PC-3 (cell line): ENCODE measurements at regions not wholly inside any gene's neighbourhood (a gene's known extent, or its start where the extent isn't known, plus 50 kb on each side); places are given as distances from the start of the nearest gene placed in this dataset.

Experiments
- ATAC-seq: fragments of 200-7000 bp; cut with Tn5 transposase; 2 replicates; pipeline ENCODE4 v1.9.1; 2020; ENCODE audit warnings: mild to moderate bottlenecking, moderate library complexity
- BruUV-seq: library from RNA; stranded (reverse); fragments of 400-500 nt; replicated peaks from 2 replicates; lab custom pipeline; 2021; lab: Mats Ljungman, UMichigan
- CTCF ChIA-PET: fragments of 300-600 bp; sonication (Branson Sonifier 250); formaldehyde crosslinking; loops from one replicate; lab custom pipeline; 2022; ENCODE audit warnings: antibody characterized with exemption; lab: Charles Lee
- POLR2A ChIA-PET: fragments of 300-600 bp; sonication (Branson Sonifier 250); formaldehyde crosslinking; loops from one replicate; lab custom pipeline; 2022; ENCODE audit warnings: antibody characterized with exemption; ENCODE audit not compliant: unreplicated experiment; lab: Charles Lee
- DNase-seq: peaks from one replicate; pipeline ENCODE4 v3.0.0-alpha.2; 2015
- H2AFZ ChIP-seq: fragments of 300-600 bp; sonication (generic); 2 replicates; pipeline ENCODE4 v1.6.0; 2016; ENCODE audit warnings: antibody characterized with exemption, low read length
- H3F3A ChIP-seq: fragments of 300-600 bp; sonication (generic); one replicate; pipeline ENCODE4 v1.6.0; 2017; ENCODE audit warnings: antibody characterized with exemption, low read length, control low read depth, mild to moderate bottlenecking; ENCODE audit not compliant: unreplicated experiment
- H3K27ac ChIP-seq: fragments of 300-600 bp; sonication (generic); 2 replicates; pipeline ENCODE4 v1.5.1; 2016; ENCODE audit warnings: mild to moderate bottlenecking, low read length
- H3K27me3 ChIP-seq: fragments of 300-600 bp; sonication (generic); 2 replicates; pipeline ENCODE4 v1.6.1; 2016; ENCODE audit warnings: low read length, mixed read lengths
- H3K36me3 ChIP-seq: fragments of 300-600 bp; sonication (generic); 2 replicates; pipeline ENCODE4 v1.6.1; 2016; ENCODE audit warnings: low read depth, mixed run types, low read length, mixed read lengths
- H3K4me1 ChIP-seq: fragments of 300-600 bp; sonication (generic); 2 replicates; pipeline ENCODE4 v1.5.1; 2016; ENCODE audit warnings: low read length; ENCODE audit not compliant: insufficient read depth
- H3K4me2 ChIP-seq: fragments of 300-600 bp; sonication (generic); 2 replicates; pipeline ENCODE4 v1.6.0; 2016; ENCODE audit warnings: low read length
- H3K4me3 ChIP-seq: fragments of 300-600 bp; sonication (generic); 2 replicates; pipeline ENCODE4 v1.5.1; 2016; ENCODE audit warnings: mild to moderate bottlenecking, low read length, mixed read lengths
- H3K79me2 ChIP-seq: fragments of 300-600 bp; sonication (generic); 2 replicates; pipeline ENCODE4 v1.6.1; 2017; ENCODE audit warnings: low read length, mixed read lengths
- H3K9ac ChIP-seq: fragments of 300-600 bp; sonication (generic); 2 replicates; pipeline ENCODE4 v1.6.0; 2016; ENCODE audit warnings: mild to moderate bottlenecking, low read length
- H3K9me2 ChIP-seq: fragments of 300-600 bp; sonication (generic); replicated peaks from 2 replicates; pipeline ENCODE4 v1.6.1; 2016; ENCODE audit warnings: mixed run types, low read length, mixed read lengths
- H3K9me3 ChIP-seq: fragments of 300-600 bp; sonication (generic); 2 replicates; pipeline ENCODE4 v1.6.1; 2016; ENCODE audit warnings: low read length, mixed read lengths
- H4K20me1 ChIP-seq: fragments of 300-600 bp; sonication (generic); 2 replicates; pipeline ENCODE4 v1.6.1; 2016; ENCODE audit warnings: low read length, mixed read lengths
- CTCF ChIP-seq: fragments of 300-600 bp; sonication (generic); conservative IDR thresholded peaks from 2 replicates; pipeline ENCODE4 v1.5.1; 2017; ENCODE audit warnings: antibody characterized with exemption, low read depth, mild to moderate bottlenecking, low read length
- EZH2 ChIP-seq: fragments of 300-600 bp; sonication (generic); IDR thresholded peaks from one replicate; pipeline ENCODE4 v1.6.1; 2017; ENCODE audit warnings: antibody characterized with exemption, mild to moderate bottlenecking, low read length; ENCODE audit not compliant: unreplicated experiment
- EZH2phosphoT487 ChIP-seq: fragments of 300-600 bp; sonication (generic); IDR thresholded peaks from 2 replicates; pipeline ENCODE4 v1.6.1; 2018; ENCODE audit warnings: mild to moderate bottlenecking, antibody characterized with exemption, low read length, borderline replicate concordance
- intact Hi-C: fragments of 100-400 bp; cut with micrococcal nuclease; formaldehyde crosslinking; loops from 2 replicates; pipeline ENCODE4 v1.9.0; 2023

GRCh38 chr11:16536513-16536912, 180.2 kb upstream of the SOX6 start:
- H3K4me2 ChIP-seq, result no peak overlapping the region
- no peaks in the 10 kb centered on the region for H3K27me3 ChIP-seq
- intact Hi-C loops, result no loop called here
- no peak for ATAC-seq
- TF ChIP-seq EZH2, result no peak
- TF ChIP-seq CTCF, result no peak
- TF ChIP-seq EZH2phosphoT487, result no peak
- no peaks in the 10 kb centered on the region for H3K9me3 ChIP-seq
- no peaks in the 10 kb centered on the region for H3F3A ChIP-seq
- no peaks in the 10 kb centered on the region for H3K36me3 ChIP-seq
- H2AFZ ChIP-seq, result no peak overlapping the region
- no peaks in the 10 kb centered on the region for H3K9me2 ChIP-seq
- H3K79me2 ChIP-seq, result no peaks in the 10 kb centered on the region
- DNase-seq, result no peak
- no peaks in the 10 kb centered on the region for H3K4me1 ChIP-seq
- H3K9ac ChIP-seq, result no peak overlapping the region
- H3K4me3 ChIP-seq, result no peak overlapping the region
- no peaks in the 10 kb centered on the region for H4K20me1 ChIP-seq
- no TSS peak for BruUV-seq
- ChIA-PET POLR2A (no interaction called here), CTCF (no interaction called here)
- H3K27ac ChIP-seq, result no peak overlapping the region

DNA sequence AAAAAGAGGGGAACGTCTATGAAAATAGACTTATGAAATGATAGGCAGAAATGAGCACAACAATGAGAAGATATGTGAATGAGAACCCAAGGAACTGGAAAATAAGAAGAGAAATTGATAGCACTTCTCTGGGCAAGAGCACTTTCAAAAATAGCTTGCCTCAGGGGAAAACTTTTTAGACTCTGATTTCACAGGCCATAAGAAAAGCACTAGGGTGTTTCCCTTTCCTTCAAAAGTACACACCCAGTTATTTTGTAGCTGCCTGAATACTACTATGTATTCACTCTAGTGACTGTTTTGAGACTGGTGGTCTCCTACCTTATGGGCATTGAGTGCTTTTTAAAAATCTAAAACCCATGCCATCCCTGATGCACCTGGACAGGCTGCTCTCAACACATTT, 172.3 kb upstream of the SOX6 start:
- no peaks in the 10 kb centered on the region for H3F3A ChIP-seq
- BruUV-seq, result no TSS peak
- H3K9me2 ChIP-seq, result no peaks in the 10 kb centered on the region
- H3K4me1 ChIP-seq, result no peaks in the 10 kb centered on the region
- H2AFZ ChIP-seq, result no peak overlapping the region
- POLR2A ChIA-PET, result no interaction called here
- intact Hi-C loops, result no loop called here
- TF ChIP-seq EZH2phosphoT487 (no peak), EZH2 (no peak), CTCF (no peak)
- H3K4me3 ChIP-seq, result no peak overlapping the region
- ATAC-seq (no peak), DNase-seq (no peak)
- H3K9ac ChIP-seq, result no peak overlapping the region
- CTCF ChIA-PET, result no interaction called here
- no peaks in the 10 kb centered on the region for H3K79me2 ChIP-seq
- H3K27ac ChIP-seq, result no peak overlapping the region
- no peak overlapping the region for H3K4me2 ChIP-seq
- no peaks in the 10 kb centered on the region for H3K27me3 ChIP-seq
- H3K9me3 ChIP-seq, result no peaks in the 10 kb centered on the region
- H4K20me1 ChIP-seq, result no peaks in the 10 kb centered on the region
- no peaks in the 10 kb centered on the region for H3K36me3 ChIP-seq

DNA sequence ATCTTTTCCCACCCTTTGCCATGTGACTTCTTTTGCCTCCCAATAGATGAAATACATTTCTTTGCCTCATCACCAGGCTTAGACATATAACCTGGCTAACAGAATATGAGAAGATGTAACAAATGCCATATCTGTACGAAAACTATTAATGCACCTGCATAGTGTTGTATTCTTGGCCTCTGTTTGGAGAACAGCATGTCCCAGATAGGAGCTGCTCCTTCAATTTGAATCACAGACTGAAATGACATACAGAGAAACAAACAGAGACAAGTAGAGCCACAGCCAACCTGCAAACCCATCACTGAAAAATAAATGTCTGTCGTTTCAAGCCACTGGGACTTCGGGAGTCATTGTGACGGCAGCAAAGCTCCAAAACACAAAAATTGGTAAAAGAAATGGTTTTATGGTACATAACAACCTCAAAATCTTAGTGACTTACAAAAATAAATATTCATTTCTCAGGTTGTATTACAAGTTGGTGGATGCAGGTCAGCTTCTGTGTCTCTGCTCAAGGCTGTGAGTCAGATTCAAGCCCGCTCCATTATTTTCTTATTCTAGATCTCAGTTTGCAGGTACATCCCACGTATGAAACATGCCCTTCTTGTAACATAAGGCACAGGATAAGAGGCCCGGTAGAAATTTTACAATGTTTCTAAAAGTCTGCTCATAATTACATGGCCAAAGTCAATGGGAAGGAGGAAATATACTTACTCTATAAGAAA, 171.3 kb upstream of the SOX6 start:
- Histone ChIP-seq H3K9me3 (no peaks in the 10 kb centered on the region), H3K36me3 (no peaks in the 10 kb centered on the region), H4K20me1 (no peaks in the 10 kb centered on the region), H3K4me1 (no peaks in the 10 kb centered on the region), H3K9me2 (no peaks in the 10 kb centered on the region), H3K4me2 (no peak overlapping the region), H3K4me3 (no peak overlapping the region), H3F3A (no peaks in the 10 kb centered on the region), H3K27me3 (no peaks in the 10 kb centered on the region), H2AFZ (no peak overlapping the region), H3K9ac (no peak overlapping the region), H3K27ac (no peak overlapping the region), H3K79me2 (no peaks in the 10 kb centered on the region)
- no peak for TF ChIP-seq EZH2
- TF ChIP-seq CTCF, result no peak
- TF ChIP-seq EZH2phosphoT487, result no peak
- CTCF ChIA-PET, result no interaction called here
- DNase-seq (no peak), ATAC-seq (no peak)
- no TSS peak for BruUV-seq
- POLR2A ChIA-PET, result no interaction called here
- intact Hi-C loops, result no loop called here
